GM19397 (cell line): ENCODE measurements at regions not wholly inside any gene's neighbourhood (a gene's known extent, or its start where the extent isn't known, plus 50 kb on each side); places are given as distances from the start of the nearest gene placed in this dataset.

ENCODE experiments used
- ATAC-seq: cut with Tn5 transposase; IDR thresholded peaks from one replicate; pipeline ENCODE4 v1.9.1; 2021; ENCODE audit warnings: mild to moderate bottlenecking, moderate library complexity; ENCODE audit not compliant: unreplicated experiment

GRCh38 chr10:29857843-29858701, 201.3 kb downstream of the JCAD start:
- ATAC-seq, result no peak

GRCh38 chr10:29856295-29856694, 203.1 kb downstream of the JCAD start:
- no peak for ATAC-seq

- ATAC-seq, result no peak
These were observed 205.5 kb downstream of the JCAD start for GRCh38 chr10:29853913-29854312.

GRCh38 chr10:29851241-29851640, 208.1 kb downstream of the JCAD start:
- ATAC-seq, result no peak

GRCh38 chr10:29850371-29850770, 209.0 kb downstream of the JCAD start:
- no peak for ATAC-seq

GRCh38 chr10:29849886-29850285, 209.5 kb downstream of the JCAD start:
- no peak for ATAC-seq

GRCh38 chr10:29849126-29849833, 210.1 kb downstream of the JCAD start:
- no peak for ATAC-seq

GRCh38 chr10:29846881-29847280, 212.1 kb upstream of the SVIL start:
- ATAC-seq, result no peak

- ATAC-seq, result no peak
These were observed 210.4 kb upstream of the SVIL start for GRCh38 chr10:29845166-29845565.

- ATAC-seq, result no peak
These were observed 208.4 kb upstream of the SVIL start for GRCh38 chr10:29843143-29843542.

- ATAC-seq, result no peak
These were observed 207.2 kb upstream of the SVIL start for GRCh38 chr10:29841724-29842649.

- no peak for ATAC-seq
These were observed 205.9 kb upstream of the SVIL start for GRCh38 chr10:29840516-29841276.

GRCh38 chr10:29839826-29840515, 205.2 kb upstream of the SVIL start:
- no peak for ATAC-seq

GRCh38 chr10:29838539-29838938, 203.8 kb upstream of the SVIL start:
- no peak for ATAC-seq

GRCh38 chr10:29837586-29837985, 202.8 kb upstream of the SVIL start:
- ATAC-seq, result no peak

- ATAC-seq, result no peak
These were observed 201.6 kb upstream of the SVIL start for GRCh38 chr10:29836396-29836795.

- ATAC-seq, result no peak
These were observed 200.3 kb upstream of the SVIL start for GRCh38 chr10:29835055-29835454.

- ATAC-seq, result no peak
These were observed 196.1 kb upstream of the SVIL start for GRCh38 chr10:29830531-29831512.

- ATAC-seq, result no peak
These were observed 195.0 kb upstream of the SVIL start for GRCh38 chr10:29829776-29830175.
